Fibroblast of skin of left biceps (primary cell): ENCODE measurements at regions not wholly inside any gene's neighbourhood (a gene's known extent, or its start where the extent isn't known, plus 50 kb on each side); places are given as distances from the start of the nearest gene placed in this dataset.

ENCODE experiments used
- DNase-seq, 2 experiments: peaks; one replicate each; pipeline ENCODE4 v3.0.0-alpha.2; 2013; ENCODE audit warnings: low read depth in 2 of 2

DNA sequence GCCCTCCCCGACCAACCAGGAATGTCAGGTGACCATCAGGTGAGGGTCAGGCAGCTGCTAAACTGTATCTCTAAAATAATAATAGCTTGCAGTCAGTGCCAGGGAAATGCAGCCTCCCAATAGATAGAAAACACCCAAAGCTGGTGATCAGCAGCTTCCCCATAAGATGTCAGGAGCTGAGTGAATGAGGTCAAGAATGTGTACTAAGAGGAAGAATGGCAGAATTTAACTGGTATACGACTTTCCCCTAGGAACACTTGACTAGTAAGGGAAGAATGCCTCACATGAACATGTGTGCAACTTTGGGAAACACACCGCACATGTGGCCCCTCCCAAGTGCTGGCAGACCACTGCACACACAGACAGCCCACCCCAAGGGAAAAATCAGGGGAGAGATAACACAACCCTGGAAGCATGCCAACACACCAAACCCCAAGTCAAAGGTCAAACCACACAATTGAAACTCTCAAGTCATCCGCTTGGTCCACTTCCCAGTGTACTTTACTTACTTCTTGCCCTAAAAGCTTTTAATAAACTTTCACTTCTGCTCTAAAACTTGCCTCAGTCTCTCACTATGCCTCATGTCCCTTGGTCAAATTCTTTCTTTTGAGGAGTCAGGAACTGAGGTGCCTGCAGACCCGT lies 806.5 kb downstream of the OTOL1 start:
- DNase-seq = peak in 1 of 2 experiments; percentile 3

DNA sequence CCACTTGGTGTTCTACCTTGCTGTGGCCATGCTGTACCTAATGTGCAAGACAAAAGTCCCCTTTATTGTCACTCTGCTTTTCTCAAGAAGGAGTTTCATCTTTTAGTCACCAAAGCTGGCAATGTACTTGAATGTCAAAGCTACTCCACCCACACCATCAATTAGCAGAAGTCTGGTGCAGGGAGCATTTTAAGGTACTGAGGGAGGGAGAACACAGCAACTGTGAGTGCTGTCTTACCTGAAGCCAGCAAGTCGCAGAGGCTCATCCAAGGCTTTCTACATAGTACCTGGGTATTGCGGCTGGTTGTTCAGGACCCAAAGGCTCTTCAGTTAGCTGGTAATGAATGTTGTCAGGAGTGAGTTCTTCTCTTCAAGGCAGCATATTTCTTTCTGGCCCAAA lies 820.4 kb downstream of the OTOL1 start:
- DNase-seq = no peak

DNA sequence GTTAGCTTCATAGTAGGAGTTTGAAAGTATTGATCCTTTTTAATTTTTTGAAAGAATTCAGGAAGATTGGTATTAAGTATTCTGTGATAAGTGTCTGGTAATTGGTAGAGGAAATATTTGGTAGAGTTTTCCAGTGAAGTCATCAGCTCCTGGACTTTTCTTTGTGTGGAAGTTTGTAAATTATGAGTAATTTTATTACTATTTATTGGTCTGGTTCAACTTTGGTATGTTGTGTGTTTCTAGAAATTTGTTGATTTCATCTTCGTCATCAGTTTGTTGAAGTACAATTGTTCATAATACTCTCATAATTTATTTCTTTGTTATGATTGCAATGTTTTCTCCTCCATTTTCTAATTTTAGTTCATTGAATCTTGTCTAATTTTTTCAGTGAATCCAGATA lies 832.0 kb downstream of the OTOL1 start:
- no peak for DNase-seq

DNA sequence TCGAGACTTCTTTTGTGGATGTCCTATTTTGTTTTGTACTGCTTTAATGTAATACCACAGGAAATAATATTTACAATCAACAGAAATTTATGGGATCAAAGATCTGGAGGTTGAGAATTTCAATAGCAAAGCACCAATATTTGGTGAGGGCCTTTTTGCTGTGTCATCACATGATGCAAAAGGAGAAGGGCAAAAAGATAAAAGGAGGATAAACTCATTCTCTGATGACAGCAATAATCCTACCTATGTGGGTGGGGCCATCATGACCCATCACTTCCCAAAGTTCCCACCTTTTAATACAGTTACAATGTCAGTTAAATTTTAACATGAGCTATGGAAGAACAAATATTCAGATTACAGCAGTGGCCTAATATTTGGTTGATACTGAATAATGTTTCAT lies 832.9 kb downstream of the OTOL1 start:
- DNase-seq = no peak

DNA sequence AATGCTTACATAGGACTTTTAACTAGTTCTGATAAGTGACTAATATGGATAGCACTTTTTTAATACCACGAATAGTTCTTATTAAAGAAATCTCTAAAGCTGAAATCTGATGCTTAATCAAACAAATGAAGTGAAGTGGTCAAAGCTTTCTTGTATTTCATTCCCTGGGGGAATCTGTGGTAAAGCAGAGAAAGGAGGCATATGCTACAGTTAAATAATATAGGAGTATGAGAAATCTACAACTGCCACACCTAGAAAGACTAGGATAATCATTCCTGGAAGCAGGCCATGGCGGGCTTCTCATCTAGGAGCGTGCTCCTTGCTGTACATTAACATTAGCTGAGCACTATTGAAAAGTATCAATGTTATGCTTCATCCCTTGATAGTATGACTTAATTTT lies 835.7 kb downstream of the OTOL1 start:
- peak; percentile 9 to 10 for DNase-seq

DNA sequence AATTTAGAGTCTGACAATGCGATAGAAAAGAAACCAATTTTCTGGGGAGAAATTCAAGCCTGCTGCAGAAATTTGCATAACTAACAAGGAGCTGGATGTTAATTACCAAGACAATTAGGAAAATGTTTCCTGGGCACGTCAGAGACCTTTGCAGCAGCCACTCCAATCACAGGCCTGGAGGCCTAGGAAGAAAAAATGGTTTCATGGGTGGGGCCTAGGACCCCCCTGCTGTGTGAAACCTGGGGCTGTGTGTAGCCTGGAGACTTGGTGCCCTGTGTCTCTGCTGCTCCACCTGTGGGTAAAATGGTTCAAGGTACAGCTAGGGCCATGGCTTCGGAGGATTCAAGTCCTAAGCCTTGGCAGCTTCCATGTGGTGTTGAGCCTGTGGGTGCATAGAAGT lies 837.9 kb downstream of the OTOL1 start:
- no peak for DNase-seq

DNA sequence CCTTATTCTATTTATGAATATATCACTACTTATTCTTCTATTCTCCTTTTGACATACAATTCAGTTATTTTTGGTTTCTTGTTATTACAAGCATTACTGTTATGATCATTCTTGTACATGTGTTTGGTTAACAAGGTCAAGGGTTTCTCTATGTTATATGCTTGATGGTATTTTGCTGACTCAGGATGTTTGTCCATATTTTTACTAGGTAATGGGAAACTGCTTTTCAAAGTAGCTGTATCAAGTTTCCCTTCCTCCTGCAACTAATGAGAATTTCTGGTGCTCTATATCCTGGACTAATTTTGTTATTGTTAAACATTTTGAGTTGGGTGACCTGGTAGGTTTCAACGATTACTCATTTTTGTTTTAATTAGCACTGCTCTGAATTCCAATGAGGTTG lies 841.0 kb downstream of the OTOL1 start:
- no peak for DNase-seq

DNA sequence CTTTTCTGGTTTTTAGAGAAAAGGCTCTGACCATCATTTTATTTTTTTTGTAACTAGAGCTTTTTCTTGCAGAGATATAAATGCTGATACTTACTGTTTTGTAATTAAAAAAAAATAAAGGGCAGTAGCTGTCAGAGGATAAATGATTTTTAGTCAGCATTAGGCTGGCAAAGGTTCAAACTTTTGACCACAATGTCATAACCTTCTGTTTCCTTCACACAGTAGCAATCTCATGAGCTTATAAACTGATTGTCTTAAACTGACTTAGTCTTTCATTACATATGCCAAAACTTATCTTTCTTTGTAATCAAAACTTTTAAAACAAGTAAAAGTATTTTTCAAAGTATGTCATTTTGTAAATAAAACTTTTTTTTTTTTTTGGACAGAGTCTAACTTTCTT lies 841.9 kb downstream of the OTOL1 start:
- DNase-seq = no peak

DNA sequence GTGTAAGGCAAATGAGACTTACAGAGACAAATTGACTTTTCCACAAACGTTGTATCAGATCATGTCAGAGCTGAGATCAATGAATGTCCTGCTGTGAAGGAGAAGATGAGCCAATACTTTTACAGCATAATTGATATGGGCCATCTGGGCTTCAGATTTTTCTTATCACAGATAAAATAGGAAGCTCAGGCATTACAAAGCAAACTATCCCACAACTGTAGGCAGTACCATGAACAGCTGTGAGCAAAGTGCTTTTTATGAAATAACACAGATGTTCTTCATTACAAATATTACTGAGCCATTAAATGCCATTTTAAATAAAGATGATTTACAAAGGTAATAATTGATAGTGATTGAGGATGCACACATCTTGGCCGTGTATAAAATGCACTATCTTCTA lies 852.3 kb downstream of the OTOL1 start:
- DNase-seq = no peak

DNA sequence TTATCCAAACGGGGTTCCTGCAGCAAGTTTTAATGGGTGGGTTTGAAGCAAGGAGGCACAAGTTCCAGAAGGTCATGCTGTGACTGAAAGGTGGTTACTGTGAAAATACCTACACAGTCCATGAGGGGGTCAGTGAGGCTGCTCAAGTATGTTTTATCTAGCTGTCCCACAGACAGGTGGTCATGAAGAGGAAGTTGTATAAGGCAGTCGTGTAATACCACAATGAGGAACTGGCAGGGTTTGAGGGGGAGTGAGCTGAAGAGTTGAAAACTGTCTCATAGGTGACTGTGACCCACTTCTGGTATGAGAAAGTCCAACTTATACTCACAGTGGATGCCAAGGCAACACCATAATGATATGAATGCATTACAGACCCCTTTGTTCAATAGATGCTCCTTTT lies 856.8 kb downstream of the OTOL1 start:
- DNase-seq = no peak

DNA sequence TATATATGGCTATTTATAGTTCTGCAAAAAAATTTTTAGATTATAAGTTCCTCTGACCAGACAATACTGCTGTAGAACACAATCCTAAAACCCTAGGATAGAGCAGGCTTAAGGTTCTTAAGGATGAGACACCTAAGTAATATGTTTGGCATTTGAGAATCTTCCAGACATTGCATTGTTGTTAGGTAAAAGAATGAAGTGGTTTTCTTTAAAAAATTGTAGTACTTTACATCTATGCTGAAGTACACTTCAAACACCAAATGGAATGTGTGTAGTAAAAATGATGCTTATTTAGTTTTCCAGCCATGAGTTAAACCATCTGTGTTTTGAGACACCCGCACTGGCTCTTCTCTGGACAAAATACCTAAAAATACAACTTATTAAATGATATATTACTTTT lies 857.7 kb downstream of the OTOL1 start:
- peak; percentile 44 to 64 for DNase-seq

DNA sequence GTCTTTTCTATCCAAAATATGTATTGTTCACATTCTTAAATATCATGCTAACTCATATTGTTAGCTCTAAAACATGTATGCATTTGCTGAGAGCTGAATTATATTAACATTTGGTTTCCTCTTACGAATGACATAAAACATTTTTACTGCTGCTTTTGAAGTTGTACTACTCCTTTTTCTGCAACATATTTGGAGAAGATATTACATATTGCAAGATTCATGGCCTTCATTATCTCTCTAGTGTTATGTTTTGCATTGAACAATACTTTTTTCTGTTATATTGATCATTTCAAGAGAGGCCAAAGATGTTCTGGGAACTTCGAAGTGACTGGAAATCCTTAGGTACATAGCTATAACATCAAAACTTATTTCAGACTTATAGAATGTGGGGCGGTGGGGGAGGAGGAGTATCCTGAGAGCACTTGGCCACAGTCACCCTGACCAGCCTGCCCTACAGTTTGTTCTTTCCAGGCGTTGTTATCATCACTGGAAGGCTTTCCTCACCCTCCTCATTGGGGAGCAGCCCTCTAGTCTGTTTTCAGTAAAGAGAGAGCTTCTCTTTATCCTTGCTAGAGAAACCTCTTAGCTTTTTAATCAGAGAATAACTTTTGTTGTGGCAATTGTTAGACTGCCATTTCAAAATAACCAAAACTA lies 868.6 kb downstream of the OTOL1 start:
- no peak for DNase-seq

DNA sequence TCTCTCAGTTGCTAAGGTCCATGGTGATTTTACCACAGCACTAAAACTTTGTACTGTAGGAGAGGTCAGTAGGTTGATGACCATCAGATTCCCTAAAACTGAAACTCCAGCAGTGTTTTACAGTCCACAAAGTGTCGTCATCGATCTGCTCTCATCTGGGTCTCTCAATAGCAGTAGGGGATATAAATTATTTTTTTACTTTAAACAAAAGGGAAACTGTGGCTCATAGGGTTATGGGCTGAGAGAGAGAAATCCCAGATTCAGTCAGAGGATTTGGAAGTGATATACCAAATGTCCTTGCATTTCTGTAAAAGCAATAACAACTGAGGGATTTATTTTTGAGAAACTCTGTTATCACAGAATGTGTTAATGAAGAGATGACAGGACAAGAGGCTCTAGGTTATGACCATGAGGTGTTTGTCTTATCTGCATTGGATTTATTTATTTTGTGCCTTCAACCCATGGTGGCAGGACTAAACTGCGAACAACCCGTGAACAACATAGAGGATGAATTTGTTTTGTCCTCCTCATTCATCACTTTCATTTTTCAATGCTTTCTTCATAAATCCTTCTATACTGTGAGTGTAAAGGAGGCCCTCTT lies 869.7 kb downstream of the OTOL1 start:
- DNase-seq = no peak

DNA sequence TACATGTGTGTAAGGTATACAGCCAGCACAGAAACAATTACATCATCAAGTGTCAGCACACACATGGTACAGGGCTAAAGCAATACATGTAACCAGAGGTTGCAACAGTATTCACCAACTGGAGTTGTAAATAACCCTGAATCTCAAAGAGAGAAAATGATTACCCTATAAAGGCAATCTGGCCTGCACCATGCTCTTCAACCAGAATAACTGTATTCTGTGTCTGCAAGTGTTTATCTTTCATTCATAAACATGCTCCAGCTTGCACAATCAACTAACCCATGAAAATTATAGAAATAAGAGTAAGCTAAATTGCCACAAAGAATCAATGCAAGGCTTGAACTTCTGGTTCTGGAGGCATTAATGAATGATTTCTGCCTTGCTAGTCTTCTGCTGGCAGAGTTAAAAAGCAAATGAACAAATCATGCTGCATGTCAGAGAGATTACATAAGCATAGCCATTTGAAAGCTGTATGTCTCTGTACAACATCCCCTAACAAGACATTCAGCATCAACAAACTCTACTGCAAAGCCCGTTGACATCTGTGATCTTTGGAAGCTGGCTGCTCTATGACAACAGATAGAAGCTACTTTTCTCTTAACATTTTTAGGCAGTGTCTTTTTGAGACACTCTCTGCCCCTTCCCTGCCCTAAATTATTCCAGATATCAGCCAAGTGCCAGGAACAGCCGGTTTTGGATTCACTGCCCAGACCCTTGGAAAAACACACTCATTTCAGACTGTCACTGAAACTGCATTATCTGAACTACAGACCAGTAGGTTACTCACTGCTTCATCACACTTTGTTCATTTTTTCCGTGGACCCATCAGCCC lies 871.0 kb downstream of the OTOL1 start:
- DNase-seq = no peak

DNA sequence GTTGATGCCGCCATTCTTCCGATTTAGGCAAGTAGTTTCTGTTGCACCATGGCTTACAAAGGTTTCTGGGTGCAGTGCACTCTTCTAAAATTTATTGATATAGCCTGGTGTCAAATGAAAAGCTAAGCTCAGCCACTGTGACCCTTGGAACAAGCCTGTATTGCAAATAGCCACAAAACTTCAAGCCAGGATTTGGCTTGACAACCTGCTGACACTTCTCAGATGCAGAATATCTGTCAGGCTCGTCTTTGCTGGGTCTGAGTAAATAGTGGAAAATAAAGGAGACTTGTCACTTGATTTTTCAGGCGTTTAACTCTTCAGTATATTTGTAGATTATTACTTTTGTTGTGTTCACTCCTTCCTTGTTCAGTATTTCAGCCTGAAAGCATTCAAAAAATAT lies 871.8 kb downstream of the OTOL1 start:
- no peak for DNase-seq

DNA sequence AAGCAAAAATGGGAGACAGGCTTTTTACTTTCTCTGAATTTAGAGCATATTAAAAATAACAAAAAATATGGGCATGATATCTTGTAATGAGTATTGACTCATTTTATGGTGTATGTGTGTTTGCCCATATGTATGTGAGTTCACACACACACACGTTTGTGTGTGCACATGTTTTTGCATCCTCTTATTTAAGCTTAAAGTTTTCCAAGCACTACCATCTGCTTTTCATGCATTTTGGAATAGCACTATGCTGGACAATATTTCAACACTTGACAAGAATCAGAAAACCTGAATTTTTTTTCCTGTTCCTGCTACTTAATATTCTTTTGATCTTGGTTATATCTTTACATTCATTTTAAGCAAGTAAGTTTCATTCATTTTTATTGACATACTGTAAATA lies 872.7 kb downstream of the OTOL1 start:
- DNase-seq = no peak

DNA sequence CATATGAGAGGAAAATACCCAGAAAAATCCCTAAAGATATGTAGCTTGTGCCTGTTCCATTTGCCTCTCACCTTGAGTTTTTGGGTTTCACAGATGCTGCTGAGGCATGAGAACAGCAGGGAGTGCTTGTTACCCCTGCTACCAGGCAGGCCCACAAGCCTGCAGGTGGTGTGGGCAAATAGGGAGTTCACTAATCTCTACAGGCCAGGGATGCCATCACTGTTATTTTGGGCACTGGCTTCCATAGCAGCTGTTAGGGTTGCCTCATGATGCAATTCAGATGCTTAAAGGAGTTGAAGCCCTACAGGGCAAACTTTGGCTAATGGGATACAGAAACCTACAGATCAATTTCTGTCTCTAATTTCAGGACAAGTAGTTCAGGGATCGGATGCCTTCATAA lies 873.5 kb downstream of the OTOL1 start:
- no peak for DNase-seq

DNA sequence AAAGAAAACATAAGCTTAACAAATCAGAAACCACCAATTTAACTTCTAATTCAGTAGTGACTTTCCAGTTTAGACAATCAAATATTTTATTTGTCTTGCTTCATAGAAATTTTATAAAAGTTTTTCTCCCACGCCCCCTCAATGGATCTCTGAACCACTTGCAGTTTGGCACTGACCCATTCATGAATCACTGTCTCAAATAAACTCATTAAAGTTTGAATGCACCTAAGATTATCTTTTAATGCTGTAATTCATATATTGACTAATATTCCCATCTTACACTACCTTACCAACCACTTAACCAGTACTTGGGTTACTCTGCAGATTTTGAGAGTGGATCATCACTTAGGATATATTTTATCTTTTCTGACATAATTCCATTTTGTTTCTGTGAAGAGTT lies 880.2 kb downstream of the OTOL1 start:
- no peak for DNase-seq

DNA sequence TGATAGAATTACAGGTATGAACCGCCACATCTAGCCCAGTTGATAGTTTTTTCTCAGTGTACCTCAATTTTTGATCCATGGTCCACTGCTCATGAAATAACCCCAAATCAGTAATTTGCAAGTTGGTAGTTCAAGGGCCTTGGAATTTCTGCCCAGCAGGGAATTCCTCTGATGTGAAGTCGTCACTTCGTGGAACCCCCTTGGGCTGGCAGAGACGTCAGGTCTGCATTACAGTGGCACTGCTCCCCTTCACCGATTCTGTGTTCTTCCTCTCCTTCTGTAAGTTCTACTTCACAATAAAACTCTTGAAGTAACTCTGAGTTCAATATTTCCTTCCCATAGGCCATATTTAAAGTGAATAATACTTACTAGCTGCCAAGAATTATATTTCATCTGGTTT lies 881.0 kb downstream of the OTOL1 start:
- no peak for DNase-seq

DNA sequence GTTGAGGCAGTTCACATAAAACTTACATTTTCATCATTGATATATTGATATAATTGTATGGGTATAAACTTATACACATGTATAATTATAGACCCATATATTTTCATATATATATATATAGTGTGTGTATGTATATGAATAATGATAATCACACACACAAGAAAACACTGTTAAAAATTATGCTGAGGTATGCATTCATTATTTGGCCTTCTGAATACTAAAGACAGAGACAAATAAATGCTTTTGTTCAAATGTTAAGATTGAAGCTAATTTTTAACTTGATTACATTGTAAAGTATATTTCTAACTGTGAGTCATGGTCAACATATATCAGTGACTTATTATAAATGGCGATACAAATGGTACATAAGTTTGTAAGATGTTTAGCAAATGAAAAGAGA lies 888.8 kb downstream of the OTOL1 start:
- DNase-seq = no peak

DNA sequence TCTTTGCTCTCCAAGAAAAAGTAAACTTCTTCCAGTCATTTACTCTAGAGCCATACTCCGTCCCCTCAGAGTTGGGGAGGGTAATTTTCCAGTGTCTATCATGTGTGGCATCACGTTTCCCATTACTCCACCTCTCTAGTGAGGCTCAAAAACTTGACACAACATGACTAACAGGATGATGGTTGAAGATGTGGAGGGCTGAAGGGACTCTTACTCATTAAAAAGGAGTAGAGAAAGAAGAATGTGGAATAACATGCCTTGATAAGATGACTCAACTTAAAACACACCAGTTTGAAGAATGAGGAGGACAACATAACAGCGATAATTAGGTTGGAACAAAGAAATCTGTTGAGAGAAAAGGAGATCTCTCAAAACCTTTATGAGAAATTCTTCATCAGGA lies 894.3 kb downstream of the OTOL1 start:
- DNase-seq = peak in 1 of 2 experiments; percentile 30

DNA sequence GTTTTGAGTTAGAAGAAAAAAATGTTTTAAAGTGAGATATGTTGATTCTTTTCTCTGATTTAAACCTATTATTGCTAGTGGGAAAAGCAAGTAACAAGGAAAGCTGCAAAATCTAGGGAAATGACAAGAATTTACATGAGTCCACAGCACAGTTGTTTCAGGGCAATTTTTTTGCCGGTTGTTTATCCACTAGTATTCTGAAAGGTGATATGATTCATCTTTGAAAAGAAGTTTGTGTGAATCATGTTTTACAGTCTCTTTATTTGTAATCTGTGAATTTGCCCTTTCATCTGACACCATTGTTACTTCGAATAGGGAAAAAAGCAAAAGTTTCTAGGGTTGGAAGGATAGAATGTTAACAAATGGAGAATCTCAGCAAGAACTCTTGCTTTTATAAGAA lies 894.7 kb downstream of the OTOL1 start:
- no peak for DNase-seq

DNA sequence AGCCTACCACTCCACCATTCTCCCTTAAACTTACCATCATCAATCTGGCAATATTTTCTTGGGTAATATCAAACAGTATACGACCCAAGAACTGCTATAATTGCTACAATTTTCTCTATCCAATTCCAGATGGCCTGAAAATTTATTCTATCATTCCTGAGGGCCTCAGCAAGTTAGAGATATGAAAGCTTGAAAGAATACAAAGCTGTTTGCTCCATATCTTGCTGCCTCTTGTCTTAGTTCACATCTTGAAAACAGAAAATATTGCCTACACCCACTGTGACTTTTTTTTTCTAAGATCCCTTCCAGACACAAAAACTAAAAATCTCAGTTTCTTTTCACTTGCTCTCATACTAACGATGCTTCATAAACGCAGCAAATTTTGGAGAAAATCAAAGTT lies 898.9 kb downstream of the OTOL1 start:
- no peak for DNase-seq
